Panc1 (cell line): ENCODE measurements at regions not wholly inside any gene's neighbourhood (a gene's known extent, or its start where the extent isn't known, plus 50 kb on each side); places are given as distances from the start of the nearest gene placed in this dataset.

ENCODE experiments used
- CTCF ChIP-seq: fragments of 450-650 bp; IDR thresholded peaks from 2 replicates; pipeline ENCODE4 v1.5.1; 2017; ENCODE audit warnings: mild to moderate bottlenecking
- REST ChIP-seq, 2 experiments: IDR thresholded peaks; 2 replicates each; pipeline ENCODE4 v1.6.1; 2011 to 2012; ENCODE audit warnings: low read depth in 2 of 2, control low read depth in 1 of 2, low read length in 1 of 2, mild to moderate bottlenecking in 1 of 2, moderate library complexity in 1 of 2; ENCODE audit not compliant: insufficient read depth in 1 of 2
- SIN3A ChIP-seq: IDR thresholded peaks from 2 replicates; pipeline ENCODE4 v1.6.1; 2012; ENCODE audit warnings: low read depth, mild to moderate bottlenecking, low read length, moderate library complexity, borderline replicate concordance; ENCODE audit not compliant: insufficient read depth
- TCF7L2 ChIP-seq: IDR thresholded peaks from 2 replicates; pipeline ENCODE4 v1.6.1; 2011; ENCODE audit warnings: mild to moderate bottlenecking, low read depth, low read length, inconsistent platforms

GRCh38 chr18:11514267-11514666, 95.1 kb upstream of the SLC35G4 start:
- TF ChIP-seq CTCF: no peak
- no peak for TF ChIP-seq TCF7L2
- TF ChIP-seq REST (IDR thresholded peaks at IDR 0.05; ENCODE audit: insufficient read depth in 1 of 2, low read depth in 2 of 2, low read length in 1 of 2): no peak
- TF ChIP-seq SIN3A: no peak
